ENCODE measurements at regions not wholly inside any gene's neighbourhood (a gene's known extent, or its start where the extent isn't known, plus 50 kb on each side); places are given as distances from the start of the nearest gene placed in this dataset.

- H3K9me3 ChIP-seq (ENCODE audit: control insufficient read depth, insufficient read depth, low read depth, low read length) = no peaks in the 10 kb centered on the region
- ChIA-PET POLR2A (no interaction called here), CTCF (interaction anchor here (0.6 to 2.2 kb wide), 15 partner anchors 9 to 1872 kb away, joined by 3 to 13 read pairs (median 4); no protein-coding TSS in a partner anchor)
- no peaks in the 10 kb centered on the region for H3K4me1 ChIP-seq (ENCODE audit: control insufficient read depth, insufficient read depth, low read length)
- H3K27ac ChIP-seq (ENCODE audit: extremely low read depth, low read depth, low read length) = no peak overlapping the region
- H3K36me3 ChIP-seq (ENCODE audit: control insufficient read depth in 2 of 2, insufficient read depth in 1 of 2, low read length in 2 of 2) = no peaks in the 10 kb centered on the region
- no peak overlapping the region for H3K4me3 ChIP-seq (ENCODE audit: low read depth, low read length)
- 0 out of 2 replicates have a peak, but pooled peaks have one; percentile 34 for TF ChIP-seq SCRT2 (tag by site-specific recombination; IDR thresholded peaks at IDR 0.05)
- TF ChIP-seq, protein P1, sequence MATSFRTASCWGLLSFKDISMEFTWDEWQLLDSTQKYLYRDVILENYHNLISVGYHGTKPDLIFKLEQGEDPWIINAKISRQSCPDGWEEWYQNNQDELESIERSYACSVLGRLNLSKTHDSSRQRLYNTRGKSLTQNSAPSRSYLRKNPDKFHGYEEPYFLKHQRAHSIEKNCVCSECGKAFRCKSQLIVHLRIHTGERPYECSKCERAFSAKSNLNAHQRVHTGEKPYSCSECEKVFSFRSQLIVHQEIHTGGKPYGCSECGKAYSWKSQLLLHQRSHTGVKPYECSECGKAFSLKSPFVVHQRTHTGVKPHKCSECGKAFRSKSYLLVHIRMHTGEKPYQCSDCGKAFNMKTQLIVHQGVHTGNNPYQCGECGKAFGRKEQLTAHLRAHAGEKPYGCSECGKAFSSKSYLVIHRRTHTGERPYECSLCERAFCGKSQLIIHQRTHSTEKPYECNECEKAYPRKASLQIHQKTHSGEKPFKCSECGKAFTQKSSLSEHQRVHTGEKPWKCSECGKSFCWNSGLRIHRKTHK (tag by site-specific recombination; IDR thresholded peaks at IDR 0.05) = no peak
- no peak for TF ChIP-seq ZNF585B (tag by site-specific recombination; IDR thresholded peaks at IDR 0.05)
- TF ChIP-seq, protein P2, sequence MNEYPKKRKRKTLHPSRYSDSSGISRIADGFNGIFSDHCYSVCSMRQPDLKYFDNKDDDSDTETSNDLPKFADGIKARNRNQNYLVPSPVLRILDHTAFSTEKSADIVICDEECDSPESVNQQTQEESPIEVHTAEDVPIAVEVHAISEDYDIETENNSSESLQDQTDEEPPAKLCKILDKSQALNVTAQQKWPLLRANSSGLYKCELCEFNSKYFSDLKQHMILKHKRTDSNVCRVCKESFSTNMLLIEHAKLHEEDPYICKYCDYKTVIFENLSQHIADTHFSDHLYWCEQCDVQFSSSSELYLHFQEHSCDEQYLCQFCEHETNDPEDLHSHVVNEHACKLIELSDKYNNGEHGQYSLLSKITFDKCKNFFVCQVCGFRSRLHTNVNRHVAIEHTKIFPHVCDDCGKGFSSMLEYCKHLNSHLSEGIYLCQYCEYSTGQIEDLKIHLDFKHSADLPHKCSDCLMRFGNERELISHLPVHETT (tag by site-specific recombination; IDR thresholded peaks at IDR 0.05) = no peak
- TF ChIP-seq ZNF302 (tag by site-specific recombination; IDR thresholded peaks at IDR 0.05; ENCODE audit: low read depth) = no peak
- TF ChIP-seq ZNF513 (tag by site-specific recombination; IDR thresholded peaks at IDR 0.05) = no peak
- no peak for TF ChIP-seq ZNF707 (tag by site-specific recombination; IDR thresholded peaks at IDR 0.05)
- TF ChIP-seq YY2 (tag by site-specific recombination; IDR thresholded peaks at IDR 0.05) = no peak
- no peak for TF ChIP-seq HOXD13 (CRISPR knock-in tag; IDR thresholded peaks at IDR 0.05; ENCODE audit: borderline replicate concordance)
- TF ChIP-seq ZNF169 (tag by site-specific recombination; IDR thresholded peaks at IDR 0.05) = no peak
- TF ChIP-seq ZNF654 (tag by site-specific recombination; IDR thresholded peaks at IDR 0.05; ENCODE audit: low read depth) = peak; percentile 94
- no peak for TF ChIP-seq ZBTB17 (tag by site-specific recombination; IDR thresholded peaks at IDR 0.05)
- TF ChIP-seq ZNF266 (tag by site-specific recombination; IDR thresholded peaks at IDR 0.05; ENCODE audit: low read depth) = no peak
These were observed 277.6 kb upstream of the ADAMTS16 start for GRCh38 chr5:4862500-4862899.

- Histone ChIP-seq H3K4me3 (ENCODE audit: low read depth, low read length) (no peak overlapping the region), H3K27ac (ENCODE audit: extremely low read depth, low read depth, low read length) (no peak overlapping the region), H3K36me3 (ENCODE audit: control insufficient read depth in 2 of 2, insufficient read depth in 1 of 2, low read length in 2 of 2) (no peaks in the 10 kb centered on the region), H3K4me1 (ENCODE audit: control insufficient read depth, insufficient read depth, low read length) (no peaks in the 10 kb centered on the region), H3K9me3 (ENCODE audit: control insufficient read depth, insufficient read depth, low read depth, low read length) (no peaks in the 10 kb centered on the region)
- ChIA-PET CTCF (interaction anchor here (0.6 to 3.1 kb wide), 3 partner anchors 76 to 619 kb away, joined by 3 to 34 read pairs (median 4); partner anchors contain the start of gene ICE1), POLR2A (no interaction called here)
- TF ChIP-seq ZNF621 (tag by site-specific recombination; IDR thresholded peaks at IDR 0.05) = no peak
- no peak for TF ChIP-seq ZNF214 (tag by site-specific recombination; IDR thresholded peaks at IDR 0.05; ENCODE audit: borderline replicate concordance)
- TF ChIP-seq ZNF548 (tag by site-specific recombination; IDR thresholded peaks at IDR 0.05) = no peak
- TF ChIP-seq ZNF292 (tag by site-specific recombination; IDR thresholded peaks at IDR 0.05; ENCODE audit: borderline replicate concordance, low read depth) = no peak
- no peak for TF ChIP-seq PRDM1 (tag by site-specific recombination; IDR thresholded peaks at IDR 0.05)
- TF ChIP-seq ZNF350 (tag by site-specific recombination; IDR thresholded peaks at IDR 0.05) = no peak
These were observed 273.9 kb upstream of the ADAMTS16 start for GRCh38 chr5:4866131-4866659.
